ENCODE measurements at regions not wholly inside any gene's neighbourhood (a gene's known extent, or its start where the extent isn't known, plus 50 kb on each side); places are given as distances from the start of the nearest gene placed in this dataset.
A peak's percentile ranks its signal among the peaks of the same experiment; 100 is the strongest.

DNA sequence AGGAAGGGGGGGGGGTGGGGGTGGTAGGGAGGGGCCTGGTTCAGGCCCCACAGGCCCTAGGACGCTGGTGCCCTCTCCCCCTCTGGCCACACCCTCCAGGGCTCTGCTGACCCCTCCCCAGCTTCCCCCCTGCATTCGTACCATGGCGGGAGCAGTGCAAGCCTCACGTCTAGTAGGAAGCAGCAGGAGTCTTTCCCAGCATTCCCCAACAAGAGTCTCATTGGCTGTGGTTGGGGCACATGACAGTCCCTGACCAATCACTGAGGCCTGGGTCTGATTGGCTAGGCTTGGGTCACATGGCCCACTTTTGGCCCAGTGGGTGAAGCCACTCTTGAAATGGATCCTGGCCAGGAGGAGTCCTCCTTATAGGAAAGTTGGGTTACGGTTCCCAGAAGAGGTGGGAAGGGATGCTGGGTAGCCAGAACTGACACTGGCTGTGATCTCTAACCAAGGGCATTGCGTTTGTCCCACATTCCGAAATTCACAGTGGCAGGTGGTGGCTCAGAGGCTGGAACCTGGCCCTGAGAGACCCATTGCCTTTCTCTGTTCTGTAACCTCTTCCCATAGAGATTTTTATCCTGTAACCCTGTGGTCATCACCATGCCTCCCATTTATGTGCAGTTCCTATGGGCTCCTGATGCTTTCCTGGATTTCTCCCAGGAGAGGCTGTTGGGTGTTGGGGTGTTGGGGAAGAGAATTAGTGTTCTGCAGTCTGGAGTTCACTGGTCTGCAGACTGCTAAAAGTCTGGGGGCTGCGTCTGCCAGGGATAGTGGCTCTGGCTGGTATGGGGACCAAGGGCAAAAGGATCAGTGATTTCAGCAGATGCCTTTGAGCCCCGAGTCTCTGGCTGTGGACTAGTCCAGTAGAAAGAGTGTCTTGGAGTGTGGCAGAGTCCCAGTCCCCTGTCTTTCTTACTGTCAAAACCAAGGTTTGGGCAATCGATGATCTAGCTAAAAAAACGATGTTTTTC, 58.9 kb upstream of the MYEOV start:
- peak; percentile 30 for DNase-seq
- Histone ChIP-seq H3K4me3 (ENCODE audit: low read length) (no peak overlapping the region), H3K9ac (ENCODE audit: extremely low read depth, low read length, poor library complexity, severe bottlenecking) (no peak overlapping the region), H3K9me3 (ENCODE audit: control insufficient read depth, low read length) (no peaks in the 10 kb centered on the region), H3K4me1 (ENCODE audit: control insufficient read depth, insufficient read depth, low read length) (no peaks in the 10 kb centered on the region), H3K27me3 (ENCODE audit: control insufficient read depth, insufficient read depth, low read length, poor library complexity, severe bottlenecking) (no peaks in the 10 kb centered on the region), H3K27ac (ENCODE audit: low read depth, low read length) (no peak overlapping the region), H3K36me3 (ENCODE audit: control insufficient read depth, insufficient read depth, low read length) (no peaks in the 10 kb centered on the region)
- Mint-ChIP-seq H3K27ac (no peak overlapping the region), H3K4me1 (no peaks in the 10 kb centered on the region), H3K36me3 (ENCODE audit: low read depth) (no peaks in the 10 kb centered on the region), H3K27me3 (ENCODE audit: insufficient read depth) (peaks cover 4% of the 10 kb centered on the region), H3K4me3 (no peak overlapping the region), H3K9me3 (no peaks in the 10 kb centered on the region)
- TF ChIP-seq CTCF (conservative IDR thresholded peaks at IDR 0.05) = no peak
- WGBS, 2 experiments (ENCODE audit: insufficient coverage in 1 of 2, insufficient read length in 1 of 2) = 93% methylated on average over 7 to 11 of the region's 11 CpGs

DNA sequence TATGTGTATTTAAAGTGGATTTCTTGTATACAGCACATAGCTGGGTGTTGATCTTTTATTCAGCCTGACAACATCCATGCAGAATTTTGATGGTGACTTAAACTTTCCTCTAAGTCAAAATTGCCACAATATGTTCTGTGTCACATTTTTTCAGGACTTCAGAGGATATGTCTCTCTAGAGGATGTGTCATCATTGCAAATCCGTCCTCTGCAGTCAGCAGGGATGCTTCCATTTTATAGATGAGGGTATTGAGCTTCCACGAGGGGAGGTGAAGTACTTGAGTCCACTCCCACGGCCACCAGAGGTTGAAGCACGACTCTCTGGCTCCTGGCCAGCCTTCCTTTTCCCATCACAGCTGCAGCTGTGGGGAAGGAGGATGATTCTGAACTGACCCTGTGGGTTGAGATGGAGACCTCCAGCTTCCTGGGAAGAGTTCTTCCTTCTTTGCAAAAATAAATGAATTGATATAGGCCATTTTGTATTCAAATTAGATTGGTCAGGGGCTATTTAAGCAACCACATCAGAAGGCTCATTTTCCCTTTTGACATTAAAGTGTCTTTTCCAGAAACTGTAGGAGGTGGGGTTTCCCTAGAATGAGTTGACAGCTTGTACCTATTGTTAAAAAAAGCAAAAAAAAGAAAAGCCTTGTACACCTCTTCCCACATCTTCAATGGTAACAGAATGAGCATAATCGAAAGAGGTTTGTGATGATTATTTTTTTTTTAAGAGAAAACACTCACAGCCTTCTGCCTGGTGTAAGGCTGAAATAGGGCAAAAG, 55.2 kb upstream of the MYEOV start:
- DNase-seq = peak; percentile 10
- WGBS, 2 experiments (ENCODE audit: insufficient coverage in 1 of 2, insufficient read length in 1 of 2) = 78 to 89% methylated on average over 3 to 4 of the region's 5 CpGs

More for the DNA sequence above, 55.2 kb upstream of the MYEOV start:
- no peaks in the 10 kb centered on the region for H3K4me1 Mint-ChIP-seq
- Histone ChIP-seq H3K27ac (ENCODE audit: low read depth, low read length) (no peak overlapping the region), H3K36me3 (ENCODE audit: control insufficient read depth, insufficient read depth, low read length) (no peaks in the 10 kb centered on the region), H3K9ac (ENCODE audit: extremely low read depth, low read length, poor library complexity, severe bottlenecking) (no peak overlapping the region), H3K9me3 (ENCODE audit: control insufficient read depth, low read length) (no peaks in the 10 kb centered on the region), H3K27me3 (ENCODE audit: control insufficient read depth, insufficient read depth, low read length, poor library complexity, severe bottlenecking) (no peaks in the 10 kb centered on the region), H3K4me3 (ENCODE audit: low read length) (no peak overlapping the region), H3K4me1 (ENCODE audit: control insufficient read depth, insufficient read depth, low read length) (no peaks in the 10 kb centered on the region)
- no peak overlapping the region for H3K27ac Mint-ChIP-seq
- H3K27me3 Mint-ChIP-seq (ENCODE audit: insufficient read depth) = peaks cover 4% of the 10 kb centered on the region
- no peak for TF ChIP-seq CTCF (conservative IDR thresholded peaks at IDR 0.05)
- H3K4me3 Mint-ChIP-seq = no peak overlapping the region
- H3K9me3 Mint-ChIP-seq = no peaks in the 10 kb centered on the region
- H3K36me3 Mint-ChIP-seq (ENCODE audit: low read depth) = no peaks in the 10 kb centered on the region

Data from endodermal cell (in vitro differentiated cells).